Activated T-helper 9 cell treated with anti-CD3 and anti-CD28 coated beads, Interleukin-2, amount 50 U/mL, for 16 hours (primary cell): ENCODE measurements at regions not wholly inside any gene's neighbourhood (a gene's known extent, or its start where the extent isn't known, plus 50 kb on each side); places are given as distances from the start of the nearest gene placed in this dataset.
"Not testable (repeated sequence)": the region's sequence is repeated elsewhere in the genome, so short reads cannot be mapped to it uniquely, and the experiment has no call there.

Source experiments
- DNase-seq: peaks from one replicate; pipeline ENCODE4 v3.0.0-alpha.2; 2020; ENCODE audit warnings: low read depth

GRCh38 chr5:40453689-40454088 lies 226.0 kb upstream of the PTGER4 start:
- DNase-seq = no peak

GRCh38 chr5:40452874-40453624 lies 226.7 kb upstream of the PTGER4 start:
- DNase-seq = no peak

GRCh38 chr5:40447438-40447837 lies 232.3 kb upstream of the PTGER4 start:
- no peak for DNase-seq

GRCh38 chr5:40446910-40447309 lies 232.8 kb upstream of the PTGER4 start:
- no peak for DNase-seq

GRCh38 chr5:40442346-40442745 lies 237.4 kb upstream of the PTGER4 start:
- no peak for DNase-seq

GRCh38 chr5:40441733-40442132 lies 238.0 kb upstream of the PTGER4 start:
- peak; percentile 15 for DNase-seq

GRCh38 chr5:40440746-40441145 lies 239.0 kb upstream of the PTGER4 start:
- DNase-seq = no peak

GRCh38 chr5:40439103-40439502 lies 240.6 kb upstream of the PTGER4 start:
- not testable (repeated sequence) for DNase-seq

GRCh38 chr5:40438646-40439045 lies 241.1 kb upstream of the PTGER4 start:
- DNase-seq = not testable (repeated sequence)

- peak; percentile 9 for DNase-seq
These were observed 242.3 kb upstream of the PTGER4 start for GRCh38 chr5:40437452-40437861.

GRCh38 chr5:40436535-40437237 lies 243.0 kb upstream of the PTGER4 start:
- DNase-seq = no peak

GRCh38 chr5:40435706-40436105 lies 244.0 kb upstream of the PTGER4 start:
- not testable (repeated sequence) for DNase-seq

GRCh38 chr5:40432836-40433235 lies 246.9 kb upstream of the PTGER4 start:
- no peak for DNase-seq

GRCh38 chr5:40431734-40432133 lies 248.0 kb upstream of the PTGER4 start:
- no peak for DNase-seq

- DNase-seq = no peak
These were observed 249.5 kb upstream of the PTGER4 start for GRCh38 chr5:40430101-40430710.

- DNase-seq = no peak
These were observed 250.2 kb upstream of the PTGER4 start for GRCh38 chr5:40429258-40430100.

GRCh38 chr5:40428815-40429214 lies 250.9 kb upstream of the PTGER4 start:
- DNase-seq = no peak

- DNase-seq = no peak
These were observed 251.6 kb upstream of the PTGER4 start for GRCh38 chr5:40428126-40428525.

GRCh38 chr5:40417046-40417810 lies 262.5 kb upstream of the PTGER4 start:
- DNase-seq = not testable (repeated sequence)

- DNase-seq = no peak
These were observed 263.1 kb upstream of the PTGER4 start for GRCh38 chr5:40416588-40416987.

GRCh38 chr5:40416098-40416497 lies 263.6 kb upstream of the PTGER4 start:
- no peak for DNase-seq
